Mesendoderm (in vitro differentiated cells): ENCODE measurements at regions not wholly inside any gene's neighbourhood (a gene's known extent, or its start where the extent isn't known, plus 50 kb on each side); places are given as distances from the start of the nearest gene placed in this dataset.

Experiments
- DNase-seq: peaks from one replicate; pipeline ENCODE4 v3.0.0; 2013
- H2AK5ac ChIP-seq: 2 replicates; pipeline ENCODE4 v1.6.1; 2013; ENCODE audit warnings: low read length, inconsistent platforms
- H2BK120ac ChIP-seq: 2 replicates; pipeline ENCODE4 v1.6.1; 2013; ENCODE audit warnings: low read depth, mild to moderate bottlenecking, low read length, moderate library complexity, mixed read lengths
- H2BK15ac ChIP-seq: replicated peaks from 2 replicates; pipeline ENCODE4 v1.6.1; 2013; ENCODE audit warnings: low read depth, mild to moderate bottlenecking, moderate library complexity
- H2BK5ac ChIP-seq: 2 replicates; pipeline ENCODE4 v1.6.1; 2013; ENCODE audit warnings: low read length, inconsistent platforms
- H3K18ac ChIP-seq: 2 replicates; pipeline ENCODE4 v1.6.1; 2013; ENCODE audit warnings: mild to moderate bottlenecking, low read length, mixed read lengths
- H3K23ac ChIP-seq: one replicate; pipeline ENCODE4 v1.6.1; 2013; ENCODE audit warnings: low read length
- H3K27ac ChIP-seq: 2 replicates; pipeline ENCODE4 v1.5.1; 2013; ENCODE audit warnings: low read depth, mild to moderate bottlenecking, inconsistent platforms, low read length, moderate library complexity
- H3K27me3 ChIP-seq: 2 replicates; pipeline ENCODE4 v1.6.1; 2013; ENCODE audit warnings: low read length, control low read depth, mild to moderate bottlenecking, inconsistent platforms; ENCODE audit not compliant: insufficient read depth, poor library complexity
- H3K36me3 ChIP-seq: 2 replicates; pipeline ENCODE4 v1.6.1; 2013; ENCODE audit warnings: low read length, inconsistent platforms; ENCODE audit not compliant: control insufficient read depth, insufficient read depth
- H3K4ac ChIP-seq: one replicate; pipeline ENCODE4 v1.6.1; 2013; ENCODE audit warnings: low read depth, mild to moderate bottlenecking, low read length, moderate library complexity
- H3K4me1 ChIP-seq: 2 replicates; pipeline ENCODE4 v1.6.1; 2013; ENCODE audit warnings: low read depth, low read length, inconsistent platforms; ENCODE audit not compliant: control insufficient read depth
- H3K4me2 ChIP-seq: 2 replicates; pipeline ENCODE4 v1.6.1; 2013; ENCODE audit warnings: low read length
- H3K4me3 ChIP-seq: 2 replicates; pipeline ENCODE4 v1.5.1; 2013; ENCODE audit warnings: mild to moderate bottlenecking, low read length
- H3K56ac ChIP-seq: one replicate; pipeline ENCODE4 v1.6.1; 2013; ENCODE audit warnings: low read length
- H3K79me1 ChIP-seq: 2 replicates; pipeline ENCODE4 v1.6.1; 2013; ENCODE audit warnings: low read length, inconsistent platforms
- H3K79me2 ChIP-seq: 2 replicates; pipeline ENCODE4 v1.6.1; 2013; ENCODE audit warnings: mild to moderate bottlenecking, low read length; ENCODE audit not compliant: control insufficient read depth, insufficient read depth
- H3K9ac ChIP-seq: 2 replicates; pipeline ENCODE4 v1.6.1; 2013; ENCODE audit warnings: low read length, inconsistent platforms
- H4K5ac ChIP-seq: one replicate; pipeline ENCODE4 v1.6.1; 2013; ENCODE audit warnings: low read length
- H4K8ac ChIP-seq: one replicate; pipeline ENCODE4 v1.6.1; 2013; ENCODE audit warnings: low read depth, mild to moderate bottlenecking, control low read depth, low read length, moderate library complexity
- WGBS: extraction: QIAGEN DNeasy Blood & Tissue Kit; methylation state at CpG from one replicate; pipeline ENCODE4 v1.1.7; 2013; ENCODE audit warnings: low lambda C conversion rate, missing lambda C conversion rate; ENCODE audit not compliant: insufficient coverage; ENCODE audit errors: extremely low coverage; 5-methylcytosine and 5-hydroxymethylcytosine counted together

- no peaks in the 10 kb centered on the region for H3K79me2 ChIP-seq
- no peak overlapping the region for H3K4ac ChIP-seq
- H3K4me1 ChIP-seq, result peaks cover 2% of the 10 kb centered on the region
- H3K9ac ChIP-seq, result no peak overlapping the region
- no peak overlapping the region for H3K23ac ChIP-seq
- H4K8ac ChIP-seq, result no peak overlapping the region
- no peak overlapping the region for H3K27ac ChIP-seq
- no peaks in the 10 kb centered on the region for H3K36me3 ChIP-seq
- no peak overlapping the region for H4K5ac ChIP-seq
- H2AK5ac ChIP-seq, result no peak overlapping the region
- peak; percentile 45 for DNase-seq
- no peak overlapping the region for H3K56ac ChIP-seq
- H3K4me3 ChIP-seq, result no peak overlapping the region
- H3K79me1 ChIP-seq, result no peaks in the 10 kb centered on the region
- H2BK120ac ChIP-seq, result no peak overlapping the region
- no peak overlapping the region for H3K4me2 ChIP-seq
- WGBS, result no CpG with 5 or more reads among the region's 2 CpGs
- peak overlapping the region; percentile 39 for H3K18ac ChIP-seq
- H2BK15ac ChIP-seq, result no peak overlapping the region
- H3K27me3 ChIP-seq, result no peaks in the 10 kb centered on the region
- no peak overlapping the region for H2BK5ac ChIP-seq
These were observed 623.4 kb upstream of the IGFBP3 start for GRCh38 chr7:46544396-46545008.

GRCh38 chr7:46542076-46542475 lies 621.0 kb upstream of the IGFBP3 start:
- peak; percentile 12 for DNase-seq
- no peak overlapping the region for H3K56ac ChIP-seq
- no peaks in the 10 kb centered on the region for H3K36me3 ChIP-seq
- no peak overlapping the region for H3K9ac ChIP-seq
- H2BK120ac ChIP-seq, result no peak overlapping the region
- no peaks in the 10 kb centered on the region for H3K79me1 ChIP-seq
- H3K4me2 ChIP-seq, result no peak overlapping the region
- H3K4me3 ChIP-seq, result no peak overlapping the region
- H3K4ac ChIP-seq, result no peak overlapping the region
- no peak overlapping the region for H3K27ac ChIP-seq
- no peak overlapping the region for H2AK5ac ChIP-seq
- H4K5ac ChIP-seq, result no peak overlapping the region
- H3K79me2 ChIP-seq, result no peaks in the 10 kb centered on the region
- no peak overlapping the region for H3K23ac ChIP-seq
- no peak overlapping the region for H2BK15ac ChIP-seq
- H3K18ac ChIP-seq, result no peak overlapping the region
- no CpG with 5 or more reads among the region's 1 CpG for WGBS
- no peaks in the 10 kb centered on the region for H3K27me3 ChIP-seq
- peaks cover 3% of the 10 kb centered on the region for H3K4me1 ChIP-seq
- no peak overlapping the region for H2BK5ac ChIP-seq
- H4K8ac ChIP-seq, result no peak overlapping the region

- Histone ChIP-seq H3K79me1 (no peaks in the 10 kb centered on the region), H3K4me2 (no peak overlapping the region), H3K23ac (no peak overlapping the region), H3K4me3 (no peak overlapping the region), H2BK15ac (no peak overlapping the region), H2BK120ac (no peak overlapping the region), H4K5ac (no peak overlapping the region), H3K9ac (no peak overlapping the region), H2AK5ac (no peak overlapping the region), H3K27ac (no peak overlapping the region), H4K8ac (no peak overlapping the region), H3K4ac (no peak overlapping the region), H3K27me3 (no peaks in the 10 kb centered on the region), H3K56ac (no peak overlapping the region), H3K18ac (no peak overlapping the region), H3K36me3 (no peaks in the 10 kb centered on the region), H2BK5ac (no peak overlapping the region), H3K4me1 (peaks cover 7% of the 10 kb centered on the region), H3K79me2 (no peaks in the 10 kb centered on the region)
- DNase-seq, result peak; percentile 86
- no CpG with 5 or more reads among the region's 5 CpGs for WGBS
These were observed 618.9 kb upstream of the IGFBP3 start for GRCh38 chr7:46539892-46540483.

GRCh38 chr7:46537191-46537905 lies 616.3 kb upstream of the IGFBP3 start:
- H2BK5ac ChIP-seq, result no peak overlapping the region
- H3K27me3 ChIP-seq, result no peaks in the 10 kb centered on the region
- H3K27ac ChIP-seq, result no peak overlapping the region
- no peaks in the 10 kb centered on the region for H3K36me3 ChIP-seq
- no CpG with 5 or more reads among the region's 5 CpGs for WGBS
- H3K4me2 ChIP-seq, result no peak overlapping the region
- no peaks in the 10 kb centered on the region for H3K79me2 ChIP-seq
- no peak overlapping the region for H4K5ac ChIP-seq
- H3K9ac ChIP-seq, result no peak overlapping the region
- no peak overlapping the region for H3K56ac ChIP-seq
- H3K4ac ChIP-seq, result no peak overlapping the region
- H2BK120ac ChIP-seq, result no peak overlapping the region
- H3K23ac ChIP-seq, result no peak overlapping the region
- H2AK5ac ChIP-seq, result no peak overlapping the region
- no peak overlapping the region for H3K4me3 ChIP-seq
- no peak overlapping the region for H4K8ac ChIP-seq
- DNase-seq, result no peak
- H3K4me1 ChIP-seq, result peaks cover 7% of the 10 kb centered on the region
- H3K79me1 ChIP-seq, result no peaks in the 10 kb centered on the region
- no peak overlapping the region for H3K18ac ChIP-seq
- H2BK15ac ChIP-seq, result no peak overlapping the region

- peaks cover 7% of the 10 kb centered on the region for H3K4me1 ChIP-seq
- H3K4ac ChIP-seq, result no peak overlapping the region
- H3K4me2 ChIP-seq, result no peak overlapping the region
- H2BK5ac ChIP-seq, result no peak overlapping the region
- no peak overlapping the region for H3K56ac ChIP-seq
- H3K23ac ChIP-seq, result no peak overlapping the region
- H3K9ac ChIP-seq, result no peak overlapping the region
- H3K36me3 ChIP-seq, result no peaks in the 10 kb centered on the region
- H3K27ac ChIP-seq, result no peak overlapping the region
- no peak overlapping the region for H2BK120ac ChIP-seq
- WGBS, result no CpG with 5 or more reads among the region's 6 CpGs
- DNase-seq, result peak; percentile 67
- H2AK5ac ChIP-seq, result no peak overlapping the region
- no peaks in the 10 kb centered on the region for H3K79me2 ChIP-seq
- no peak overlapping the region for H2BK15ac ChIP-seq
- no peak overlapping the region for H4K8ac ChIP-seq
- no peak overlapping the region for H3K4me3 ChIP-seq
- H4K5ac ChIP-seq, result no peak overlapping the region
- no peaks in the 10 kb centered on the region for H3K27me3 ChIP-seq
- no peak overlapping the region for H3K18ac ChIP-seq
- no peaks in the 10 kb centered on the region for H3K79me1 ChIP-seq
These were observed 613.9 kb upstream of the IGFBP3 start for GRCh38 chr7:46534664-46535588.
